Activated T-helper 2 cell treated with anti-CD3 and anti-CD28 coated beads, Interferon-gamma antibody, Interleukin-2, Interleukin-4, amounts not matched to agents 10 μg/mL and 5 μg/mL and 100 μg/mL, durations not matched to agents 14 hours and 24 hours and 36 hours (primary cell): ENCODE measurements at regions not wholly inside any gene's neighbourhood (a gene's known extent, or its start where the extent isn't known, plus 50 kb on each side); places are given as distances from the start of the nearest gene placed in this dataset.

ENCODE experiments used
- DNase-seq: peaks from one replicate; pipeline ENCODE4 v3.0.0; 2021; ENCODE audit warnings: low spot score
- H3K27ac Mint-ChIP-seq: one replicate; pipeline ENCODE4 v1.8.0; 2021; ENCODE audit warnings: mixed read lengths
- H3K27me3 Mint-ChIP-seq: one replicate; pipeline ENCODE4 v1.8.0; 2021; ENCODE audit warnings: low read depth, mixed read lengths
- H3K36me3 Mint-ChIP-seq: one replicate; pipeline ENCODE4 v1.8.0; 2021; ENCODE audit warnings: low read depth, mixed read lengths
- H3K4me1 Mint-ChIP-seq: one replicate; pipeline ENCODE4 v1.8.0; 2021; ENCODE audit warnings: low read depth, mixed read lengths
- H3K4me3 Mint-ChIP-seq: one replicate; pipeline ENCODE4 v1.8.0; 2021; ENCODE audit warnings: low read depth, mild to moderate bottlenecking, moderate library complexity, mixed read lengths
- H3K9me3 Mint-ChIP-seq: one replicate; pipeline ENCODE4 v1.8.0; 2021; ENCODE audit warnings: mixed read lengths
- intact Hi-C: fragments of 100-400 bp; cut with micrococcal nuclease; formaldehyde crosslinking; loops from one replicate; pipeline ENCODE4 v1.15.1; 2023

DNA sequence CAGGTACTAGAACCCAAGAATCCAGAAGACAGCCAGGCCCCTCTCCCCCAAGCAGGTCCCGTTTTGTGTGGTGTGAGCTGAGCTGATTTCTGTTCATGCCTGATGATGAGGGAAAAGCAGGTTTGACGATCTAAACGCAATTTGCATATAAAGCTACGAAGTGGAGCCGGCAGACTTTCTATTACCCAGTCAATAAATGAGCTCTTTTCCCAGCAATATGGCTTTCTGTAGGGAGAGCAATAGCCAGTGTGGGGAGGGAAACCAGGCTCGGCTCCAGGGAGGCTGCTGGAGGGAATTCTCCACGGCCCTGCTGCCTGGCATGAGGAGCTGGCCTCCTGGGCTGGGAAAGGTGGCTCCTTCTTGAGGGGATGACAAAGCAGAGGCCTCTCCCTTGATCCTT lies 140.7 kb upstream of the AJAP1 start:
- H3K27me3 Mint-ChIP-seq = peaks cover 3% of the 10 kb centered on the region
- H3K4me1 Mint-ChIP-seq = no peaks in the 10 kb centered on the region
- no peak overlapping the region for H3K27ac Mint-ChIP-seq
- DNase-seq = no peak
- H3K4me3 Mint-ChIP-seq = no peak overlapping the region
- intact Hi-C loops = no loop called here
- no peaks in the 10 kb centered on the region for H3K36me3 Mint-ChIP-seq
- H3K9me3 Mint-ChIP-seq = no peaks in the 10 kb centered on the region

DNA sequence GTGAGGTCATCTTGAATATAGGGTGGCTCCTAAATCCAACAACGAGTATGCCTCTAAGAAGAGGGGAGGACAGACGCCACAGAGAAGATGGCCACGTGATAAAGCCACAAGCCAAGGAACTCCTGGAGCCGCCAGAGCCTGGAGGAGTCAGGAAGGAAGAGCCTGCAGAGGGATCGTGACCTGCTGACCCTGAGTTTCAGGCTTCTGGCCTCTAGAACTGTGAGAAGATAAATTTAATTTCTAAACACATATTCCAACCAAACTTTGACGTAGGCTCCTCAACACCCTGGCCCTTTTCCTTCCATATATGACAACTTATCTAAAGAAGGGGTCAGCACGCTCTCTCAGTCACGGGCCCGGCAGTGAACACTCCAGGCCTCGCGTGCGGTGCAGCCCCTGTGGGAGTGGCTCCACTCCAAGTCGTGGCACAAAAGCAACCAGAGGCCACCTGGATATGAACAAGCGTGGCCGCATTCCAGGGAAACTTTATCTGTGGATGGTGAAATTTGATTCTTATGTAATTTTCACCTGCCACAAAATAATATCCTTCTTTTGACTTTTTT lies 138.6 kb upstream of the AJAP1 start:
- Mint-ChIP-seq H3K4me3 (no peak overlapping the region), H3K27ac (no peak overlapping the region), H3K4me1 (no peaks in the 10 kb centered on the region), H3K36me3 (no peaks in the 10 kb centered on the region), H3K27me3 (no peaks in the 10 kb centered on the region), H3K9me3 (no peaks in the 10 kb centered on the region)
- DNase-seq = no peak
- intact Hi-C loops = no loop called here

- Mint-ChIP-seq H3K9me3 (no peaks in the 10 kb centered on the region), H3K36me3 (no peaks in the 10 kb centered on the region), H3K4me3 (no peak overlapping the region), H3K27ac (no peak overlapping the region), H3K27me3 (no peaks in the 10 kb centered on the region), H3K4me1 (no peaks in the 10 kb centered on the region)
- intact Hi-C loops = no loop called here
- no peak for DNase-seq
Measured at GRCh38 chr1:4516596-4516995, 137.8 kb upstream of the AJAP1 start.

GRCh38 chr1:4517186-4517954 lies 137.0 kb upstream of the AJAP1 start:
- H3K9me3 Mint-ChIP-seq = no peaks in the 10 kb centered on the region
- H3K27me3 Mint-ChIP-seq = no peaks in the 10 kb centered on the region
- H3K4me3 Mint-ChIP-seq = no peak overlapping the region

GRCh38 chr1:4518621-4519020 lies 135.8 kb upstream of the AJAP1 start:
- DNase-seq = no peak
- H3K9me3 Mint-ChIP-seq = no peaks in the 10 kb centered on the region
- no peak overlapping the region for H3K27ac Mint-ChIP-seq
- no peak overlapping the region for H3K4me3 Mint-ChIP-seq
- H3K36me3 Mint-ChIP-seq = no peaks in the 10 kb centered on the region
- no peaks in the 10 kb centered on the region for H3K27me3 Mint-ChIP-seq
- intact Hi-C loops = no loop called here
- H3K4me1 Mint-ChIP-seq = no peaks in the 10 kb centered on the region

More at GRCh38 chr1:4517186-4517954, 137.0 kb upstream of the AJAP1 start:
- Mint-ChIP-seq H3K27ac (no peak overlapping the region), H3K4me1 (no peaks in the 10 kb centered on the region), H3K36me3 (no peaks in the 10 kb centered on the region)
- intact Hi-C loops = no loop called here
- DNase-seq = no peak

GRCh38 chr1:4519954-4520353 lies 134.5 kb upstream of the AJAP1 start:
- Mint-ChIP-seq H3K9me3 (no peaks in the 10 kb centered on the region), H3K4me3 (no peak overlapping the region), H3K27me3 (no peaks in the 10 kb centered on the region), H3K27ac (no peak overlapping the region), H3K4me1 (no peaks in the 10 kb centered on the region), H3K36me3 (no peaks in the 10 kb centered on the region)
- no peak for DNase-seq
- intact Hi-C loops = no loop called here

DNA sequence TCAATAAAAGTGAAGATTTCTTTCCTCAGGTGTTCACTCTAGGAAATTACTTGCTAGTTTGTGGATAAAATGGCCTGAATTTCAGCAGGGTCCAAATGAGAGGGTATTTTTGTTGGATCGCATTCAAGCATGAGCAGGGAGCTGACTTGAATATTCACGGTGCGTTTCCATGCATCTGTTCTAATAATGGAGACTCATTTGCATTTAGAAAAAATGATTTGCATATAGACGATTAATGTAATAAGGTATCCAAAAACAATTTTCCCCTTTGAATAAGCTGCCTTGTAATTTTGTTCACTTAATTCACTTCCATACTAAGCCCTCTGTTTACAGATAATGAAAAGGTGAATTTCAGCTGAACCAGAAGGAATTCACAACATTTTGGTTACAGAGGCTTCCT lies 130.9 kb upstream of the AJAP1 start:
- Mint-ChIP-seq H3K27me3 (no peaks in the 10 kb centered on the region), H3K27ac (no peak overlapping the region), H3K4me1 (no peaks in the 10 kb centered on the region), H3K36me3 (no peaks in the 10 kb centered on the region), H3K9me3 (no peaks in the 10 kb centered on the region), H3K4me3 (no peak overlapping the region)
- DNase-seq = no peak
- intact Hi-C loops = no loop called here

DNA sequence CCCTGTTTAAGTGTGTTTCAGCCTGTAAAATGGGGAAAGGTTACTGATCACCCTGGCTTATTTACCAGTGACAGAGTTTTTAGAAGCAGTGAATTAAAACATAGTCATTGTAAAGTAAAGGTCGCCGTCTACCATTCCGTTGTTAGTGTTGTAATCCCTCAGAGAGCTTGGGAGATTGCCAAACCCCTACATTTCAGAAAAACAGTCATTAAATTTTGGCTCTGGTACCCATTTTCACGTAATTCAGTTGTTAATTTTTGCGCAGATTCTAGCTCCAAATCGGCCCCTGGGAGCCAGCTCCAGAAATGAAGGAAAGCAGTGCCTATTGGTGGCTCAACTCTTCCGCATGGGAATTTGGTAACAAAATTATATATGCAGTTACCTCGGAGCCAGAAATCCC lies 127.7 kb upstream of the AJAP1 start:
- Mint-ChIP-seq H3K4me1 (no peaks in the 10 kb centered on the region), H3K27me3 (no peaks in the 10 kb centered on the region), H3K36me3 (no peaks in the 10 kb centered on the region), H3K9me3 (no peaks in the 10 kb centered on the region), H3K27ac (no peak overlapping the region), H3K4me3 (no peak overlapping the region)
- no peak for DNase-seq
- intact Hi-C loops = no loop called here

GRCh38 chr1:4527819-4528218 lies 126.6 kb upstream of the AJAP1 start:
- no peaks in the 10 kb centered on the region for H3K36me3 Mint-ChIP-seq
- no peaks in the 10 kb centered on the region for H3K9me3 Mint-ChIP-seq
- no peak overlapping the region for H3K4me3 Mint-ChIP-seq
- intact Hi-C loops = no loop called here
- H3K27me3 Mint-ChIP-seq = no peaks in the 10 kb centered on the region
- no peak overlapping the region for H3K27ac Mint-ChIP-seq
- no peak for DNase-seq
- H3K4me1 Mint-ChIP-seq = no peaks in the 10 kb centered on the region

DNA sequence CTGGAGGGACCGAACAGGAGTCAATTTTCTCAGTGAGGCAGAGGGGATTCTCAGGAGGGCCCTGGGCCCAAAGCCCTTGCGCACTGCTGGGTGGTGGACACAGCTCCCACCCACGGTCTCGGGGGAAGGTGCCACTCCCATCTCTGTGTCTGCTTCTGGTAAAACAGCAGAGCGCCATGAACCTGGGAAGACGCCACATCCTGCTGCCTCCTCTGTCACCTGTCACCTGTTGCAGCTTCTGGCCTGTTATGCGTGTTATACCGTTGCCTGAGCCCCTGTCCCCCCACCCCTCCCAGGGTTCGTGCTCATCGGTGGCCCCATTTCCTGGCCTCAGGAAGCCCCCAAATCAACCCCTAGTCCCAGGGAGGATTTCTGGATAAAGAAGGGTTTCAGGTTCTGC lies 125.8 kb upstream of the AJAP1 start:
- H3K36me3 Mint-ChIP-seq = no peaks in the 10 kb centered on the region
- H3K4me3 Mint-ChIP-seq = no peak overlapping the region
- no peak for DNase-seq
- intact Hi-C loops = no loop called here
- H3K9me3 Mint-ChIP-seq = no peaks in the 10 kb centered on the region
- no peaks in the 10 kb centered on the region for H3K4me1 Mint-ChIP-seq
- no peak overlapping the region for H3K27ac Mint-ChIP-seq
- H3K27me3 Mint-ChIP-seq = no peaks in the 10 kb centered on the region

DNA sequence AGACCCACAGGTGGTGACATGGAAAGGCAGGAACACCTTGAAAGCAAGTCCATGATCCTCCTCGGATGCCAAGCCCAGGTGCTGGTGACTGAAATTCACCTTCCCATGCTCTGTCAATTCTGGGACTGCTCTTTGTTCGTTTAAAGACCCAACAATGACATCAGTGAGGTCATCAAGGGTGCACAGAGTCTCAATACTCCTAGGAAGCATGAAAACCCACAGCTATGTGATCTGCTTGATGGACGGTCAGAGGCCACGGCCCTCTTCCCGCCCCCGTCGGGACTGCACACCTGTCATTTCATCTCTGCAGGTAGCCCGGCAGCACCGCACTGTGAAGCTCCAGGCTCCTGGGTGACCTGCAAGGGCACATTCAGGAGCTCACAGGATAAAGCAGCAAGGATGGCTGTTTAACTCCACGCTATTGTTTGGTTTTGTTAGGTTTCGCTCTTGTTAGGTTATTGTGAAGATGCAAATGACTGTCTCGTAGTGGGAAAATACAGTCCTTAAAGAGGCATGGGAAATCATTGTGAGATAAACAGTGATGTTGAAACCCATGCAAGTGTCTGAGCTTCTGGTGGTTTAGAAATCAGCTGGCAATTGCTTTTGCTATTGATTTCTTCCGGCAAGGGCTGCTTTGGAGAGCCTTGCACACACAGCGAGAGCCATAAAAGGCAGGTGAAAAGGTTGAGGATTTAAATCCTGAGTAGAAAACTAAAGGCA lies 124.8 kb upstream of the AJAP1 start:
- Mint-ChIP-seq H3K27me3 (no peaks in the 10 kb centered on the region), H3K9me3 (no peaks in the 10 kb centered on the region)
- intact Hi-C loops = no loop called here

DNA sequence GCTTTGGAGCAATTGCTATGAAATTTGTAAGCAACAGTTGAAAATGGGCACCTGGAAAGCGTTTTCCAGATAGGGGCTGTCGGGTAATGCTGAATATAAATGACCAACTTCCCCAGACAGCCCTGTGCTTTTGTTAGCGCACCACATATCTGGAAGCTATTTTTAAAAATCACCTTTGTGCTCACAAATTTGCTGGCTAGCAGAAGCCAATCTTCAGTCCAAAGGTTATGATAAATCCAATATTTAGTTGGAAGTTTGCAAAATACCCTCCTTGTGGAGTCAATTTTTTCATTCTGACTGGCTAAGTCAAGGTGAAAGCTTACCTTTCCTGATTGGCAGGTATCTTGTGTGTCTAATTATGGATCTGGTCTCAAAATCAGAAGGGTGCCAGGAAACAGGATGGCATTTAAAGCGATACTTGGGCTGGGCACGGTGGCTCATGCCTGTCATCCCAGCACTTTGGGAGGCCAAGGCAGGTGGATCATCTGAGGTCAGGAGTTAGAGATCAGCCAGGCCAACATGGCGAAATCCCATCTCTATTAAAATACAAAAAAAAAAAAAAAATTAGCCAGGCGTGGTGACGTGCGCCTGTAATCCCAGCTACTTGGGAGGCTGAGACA lies 124.1 kb upstream of the AJAP1 start:
- no peaks in the 10 kb centered on the region for H3K27me3 Mint-ChIP-seq
- H3K4me3 Mint-ChIP-seq = no peak overlapping the region
- no peaks in the 10 kb centered on the region for H3K36me3 Mint-ChIP-seq
- H3K27ac Mint-ChIP-seq = no peak overlapping the region
- no peaks in the 10 kb centered on the region for H3K4me1 Mint-ChIP-seq
- intact Hi-C loops = no loop called here
- no peaks in the 10 kb centered on the region for H3K9me3 Mint-ChIP-seq
- DNase-seq = no peak

More for the DNA sequence above, 124.8 kb upstream of the AJAP1 start:
- Mint-ChIP-seq H3K36me3 (no peaks in the 10 kb centered on the region), H3K27ac (no peak overlapping the region), H3K4me3 (no peak overlapping the region), H3K4me1 (no peaks in the 10 kb centered on the region)
- no peak for DNase-seq

- no peak for DNase-seq
- Mint-ChIP-seq H3K4me3 (no peak overlapping the region), H3K27ac (no peak overlapping the region), H3K4me1 (no peaks in the 10 kb centered on the region), H3K36me3 (no peaks in the 10 kb centered on the region), H3K27me3 (no peaks in the 10 kb centered on the region), H3K9me3 (no peaks in the 10 kb centered on the region)
- intact Hi-C loops = no loop called here
Measured at GRCh38 chr1:4531842-4532241, 122.6 kb upstream of the AJAP1 start.
